Endothelial cell (in vitro differentiated cells): ENCODE measurements at regions not wholly inside any gene's neighbourhood (a gene's known extent, or its start where the extent isn't known, plus 50 kb on each side); places are given as distances from the start of the nearest gene placed in this dataset.

Source experiments
- DNase-seq: peaks from one replicate; pipeline ENCODE4 v3.0.0; 2021; ENCODE audit warnings: low spot score
- H3K27ac Mint-ChIP-seq: one replicate; pipeline ENCODE4 v1.8.0; 2021; ENCODE audit warnings: mixed read lengths, inconsistent platforms; ENCODE audit not compliant: unreplicated experiment
- H3K27me3 Mint-ChIP-seq: one replicate; pipeline ENCODE4 v1.8.0; 2021; ENCODE audit warnings: mild to moderate bottlenecking, moderate library complexity, mixed read lengths, inconsistent platforms; ENCODE audit not compliant: unreplicated experiment
- H3K36me3 Mint-ChIP-seq: one replicate; pipeline ENCODE4 v1.8.0; 2021; ENCODE audit warnings: mild to moderate bottlenecking, low read depth, mixed read lengths, inconsistent platforms; ENCODE audit not compliant: unreplicated experiment
- H3K4me1 Mint-ChIP-seq: one replicate; pipeline ENCODE4 v1.8.0; 2021; ENCODE audit warnings: mild to moderate bottlenecking, mixed read lengths, inconsistent platforms; ENCODE audit not compliant: unreplicated experiment
- H3K4me3 Mint-ChIP-seq: one replicate; pipeline ENCODE4 v1.8.0; 2021; ENCODE audit warnings: mild to moderate bottlenecking, mixed read lengths, inconsistent platforms; ENCODE audit not compliant: unreplicated experiment
- H3K9me3 Mint-ChIP-seq: one replicate; pipeline ENCODE4 v1.8.0; 2021; ENCODE audit warnings: mixed read lengths, inconsistent platforms; ENCODE audit not compliant: unreplicated experiment
- CTCF ChIP-seq: fragments of 200-600 bp; sonication (generic); IDR thresholded peaks from one replicate; pipeline ENCODE4 v1.5.0; 2021; ENCODE audit warnings: antibody characterized with exemption; ENCODE audit not compliant: unreplicated experiment

GRCh38 chr9:99592834-99593574, 228.7 kb upstream of the NR4A3 start:
- Mint-ChIP-seq H3K27ac (no peak overlapping the region), H3K36me3 (no peaks in the 10 kb centered on the region), H3K27me3 (no peaks in the 10 kb centered on the region), H3K4me1 (peaks cover 7% of the 10 kb centered on the region), H3K9me3 (no peaks in the 10 kb centered on the region), H3K4me3 (no peak overlapping the region)
- DNase-seq = no peak
- TF ChIP-seq CTCF = no peak

GRCh38 chr9:99593610-99594009, 228.1 kb upstream of the NR4A3 start:
- no peaks in the 10 kb centered on the region for H3K36me3 Mint-ChIP-seq
- TF ChIP-seq CTCF = no peak
- no peaks in the 10 kb centered on the region for H3K9me3 Mint-ChIP-seq
- H3K27me3 Mint-ChIP-seq = no peaks in the 10 kb centered on the region
- no peak for DNase-seq
- H3K4me3 Mint-ChIP-seq = no peak overlapping the region
- no peak overlapping the region for H3K27ac Mint-ChIP-seq
- peaks cover 7% of the 10 kb centered on the region for H3K4me1 Mint-ChIP-seq

GRCh38 chr9:99594056-99594780, 227.5 kb upstream of the NR4A3 start:
- DNase-seq = no peak
- peaks cover 7% of the 10 kb centered on the region for H3K4me1 Mint-ChIP-seq
- H3K9me3 Mint-ChIP-seq = no peaks in the 10 kb centered on the region
- no peak overlapping the region for H3K4me3 Mint-ChIP-seq
- H3K27me3 Mint-ChIP-seq = no peaks in the 10 kb centered on the region
- TF ChIP-seq CTCF = no peak
- no peak overlapping the region for H3K27ac Mint-ChIP-seq
- H3K36me3 Mint-ChIP-seq = no peaks in the 10 kb centered on the region

GRCh38 chr9:99595796-99596195, 225.9 kb upstream of the NR4A3 start:
- Mint-ChIP-seq H3K27me3 (no peaks in the 10 kb centered on the region), H3K4me1 (peaks cover 2% of the 10 kb centered on the region), H3K27ac (no peak overlapping the region), H3K4me3 (no peak overlapping the region), H3K36me3 (no peaks in the 10 kb centered on the region), H3K9me3 (no peaks in the 10 kb centered on the region)
- no peak for TF ChIP-seq CTCF
- no peak for DNase-seq

- no peak for TF ChIP-seq CTCF
- no peak for DNase-seq
- Mint-ChIP-seq H3K9me3 (no peaks in the 10 kb centered on the region), H3K4me1 (no peaks in the 10 kb centered on the region), H3K27ac (no peak overlapping the region), H3K36me3 (no peaks in the 10 kb centered on the region), H3K4me3 (no peak overlapping the region), H3K27me3 (peaks cover 3% of the 10 kb centered on the region)
Observed at GRCh38 chr9:99601571-99602111, 220.0 kb upstream of the NR4A3 start.
